ENCODE measurements at regions not wholly inside any gene's neighbourhood (a gene's known extent, or its start where the extent isn't known, plus 50 kb on each side); places are given as distances from the start of the nearest gene placed in this dataset.

GRCh38 chr11:32511926-32512325, 71.7 kb upstream of the EIF3M start:
- H3K9me3 ChIP-seq = no peaks in the 10 kb centered on the region
- intact Hi-C loops (cut with DNase I) = no loop called here
- DNase-seq = no peak
- no peaks in the 10 kb centered on the region for H3K36me3 ChIP-seq (replicated peaks in 1 of 2; ENCODE audit: insufficient read depth in 1 of 2, low read depth in 2 of 2)
- no peaks in the 10 kb centered on the region for H3K4me1 ChIP-seq
- TF ChIP-seq, protein P1, sequence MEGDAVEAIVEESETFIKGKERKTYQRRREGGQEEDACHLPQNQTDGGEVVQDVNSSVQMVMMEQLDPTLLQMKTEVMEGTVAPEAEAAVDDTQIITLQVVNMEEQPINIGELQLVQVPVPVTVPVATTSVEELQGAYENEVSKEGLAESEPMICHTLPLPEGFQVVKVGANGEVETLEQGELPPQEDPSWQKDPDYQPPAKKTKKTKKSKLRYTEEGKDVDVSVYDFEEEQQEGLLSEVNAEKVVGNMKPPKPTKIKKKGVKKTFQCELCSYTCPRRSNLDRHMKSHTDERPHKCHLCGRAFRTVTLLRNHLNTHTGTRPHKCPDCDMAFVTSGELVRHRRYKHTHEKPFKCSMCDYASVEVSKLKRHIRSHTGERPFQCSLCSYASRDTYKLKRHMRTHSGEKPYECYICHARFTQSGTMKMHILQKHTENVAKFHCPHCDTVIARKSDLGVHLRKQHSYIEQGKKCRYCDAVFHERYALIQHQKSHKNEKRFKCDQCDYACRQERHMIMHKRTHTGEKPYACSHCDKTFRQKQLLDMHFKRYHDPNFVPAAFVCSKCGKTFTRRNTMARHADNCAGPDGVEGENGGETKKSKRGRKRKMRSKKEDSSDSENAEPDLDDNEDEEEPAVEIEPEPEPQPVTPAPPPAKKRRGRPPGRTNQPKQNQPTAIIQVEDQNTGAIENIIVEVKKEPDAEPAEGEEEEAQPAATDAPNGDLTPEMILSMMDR (IDR thresholded peaks at IDR 0.05) = no peak
- TF ChIP-seq POLR2A (IDR thresholded peaks at IDR 0.05) = no peak
- H3K27ac ChIP-seq = no peak overlapping the region
- no peak for ATAC-seq
- no peak overlapping the region for H3K4me3 ChIP-seq
- 48 to 50% methylated on average over 5 of the region's 5 CpGs for WGBS, 2 donors
- no peaks in the 10 kb centered on the region for H3K27me3 ChIP-seq

DNA sequence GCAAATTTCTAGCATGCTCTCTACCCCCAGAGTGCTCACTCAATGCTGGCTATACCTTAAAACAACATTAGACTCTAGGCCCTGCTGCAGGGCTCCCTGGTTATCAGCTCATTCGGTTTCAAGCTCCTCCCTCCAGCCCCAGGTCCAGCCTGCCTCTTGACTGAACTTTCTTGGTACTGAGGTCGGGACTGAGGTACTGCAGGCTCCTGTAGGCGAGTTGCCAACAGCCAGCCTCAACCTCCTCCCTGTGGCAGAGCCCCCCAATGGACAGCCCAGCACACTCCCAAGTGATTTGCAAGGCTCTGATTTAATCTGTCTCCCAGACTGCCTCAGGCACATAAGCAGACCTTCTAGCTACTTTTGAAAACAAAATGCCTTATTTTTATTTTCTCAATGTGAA, 73.6 kb upstream of the EIF3M start:
- 14 to 39% methylated on average over 1 to 3 of the region's 3 CpGs for WGBS, 2 donors
- no peak for DNase-seq

GRCh38 chr11:32508780-32509179, 73.4 kb upstream of the WT1 start:
- no peaks in the 10 kb centered on the region for H3K9me3 ChIP-seq
- no peak for DNase-seq
- WGBS, 2 donors = 59 to 67% methylated on average over 1 of the region's 1 CpG

More for the DNA sequence above, 73.6 kb upstream of the EIF3M start:
- no peak for ATAC-seq
- Histone ChIP-seq H3K27ac (no peak overlapping the region), H3K36me3 (replicated peaks in 1 of 2; ENCODE audit: insufficient read depth in 1 of 2, low read depth in 2 of 2) (no peaks in the 10 kb centered on the region), H3K9me3 (no peaks in the 10 kb centered on the region), H3K27me3 (no peaks in the 10 kb centered on the region), H3K4me3 (no peak overlapping the region), H3K4me1 (no peaks in the 10 kb centered on the region)
- TF ChIP-seq, protein P1 (IDR thresholded peaks at IDR 0.05) = no peak
- TF ChIP-seq POLR2A (IDR thresholded peaks at IDR 0.05) = no peak
- intact Hi-C loops (cut with DNase I) = no loop called here

GRCh38 chr11:32500001-32500400, 64.7 kb upstream of the WT1 start:
- no peaks in the 10 kb centered on the region for H3K36me3 ChIP-seq (replicated peaks in 1 of 2; ENCODE audit: insufficient read depth in 1 of 2, low read depth in 2 of 2)
- intact Hi-C loops (cut with DNase I) = no loop called here
- H3K27ac ChIP-seq = no peak overlapping the region
- H3K4me1 ChIP-seq = peaks cover 9% of the 10 kb centered on the region
- H3K4me3 ChIP-seq = no peak overlapping the region
- H3K27me3 ChIP-seq = no peaks in the 10 kb centered on the region
- 53 to 56% methylated on average over 5 of the region's 5 CpGs for WGBS, 2 donors
- peak in 2 of 4 donors; percentile 7 to 24 for DNase-seq
- ATAC-seq = no peak
- TF ChIP-seq POLR2A (IDR thresholded peaks at IDR 0.05) = no peak
- TF ChIP-seq, protein P1 (IDR thresholded peaks at IDR 0.05) = no peak
- H3K9me3 ChIP-seq = no peaks in the 10 kb centered on the region

More at GRCh38 chr11:32508780-32509179, 73.4 kb upstream of the WT1 start:
- no peaks in the 10 kb centered on the region for H3K4me1 ChIP-seq
- TF ChIP-seq POLR2A (IDR thresholded peaks at IDR 0.05) = no peak
- TF ChIP-seq, protein P1 (IDR thresholded peaks at IDR 0.05) = no peak
- H3K36me3 ChIP-seq (replicated peaks in 1 of 2; ENCODE audit: insufficient read depth in 1 of 2, low read depth in 2 of 2) = no peaks in the 10 kb centered on the region
- H3K27ac ChIP-seq = no peak overlapping the region
- intact Hi-C loops (cut with DNase I) = no loop called here
- H3K27me3 ChIP-seq = no peaks in the 10 kb centered on the region
- H3K4me3 ChIP-seq = no peak overlapping the region
- no peak for ATAC-seq

DNA sequence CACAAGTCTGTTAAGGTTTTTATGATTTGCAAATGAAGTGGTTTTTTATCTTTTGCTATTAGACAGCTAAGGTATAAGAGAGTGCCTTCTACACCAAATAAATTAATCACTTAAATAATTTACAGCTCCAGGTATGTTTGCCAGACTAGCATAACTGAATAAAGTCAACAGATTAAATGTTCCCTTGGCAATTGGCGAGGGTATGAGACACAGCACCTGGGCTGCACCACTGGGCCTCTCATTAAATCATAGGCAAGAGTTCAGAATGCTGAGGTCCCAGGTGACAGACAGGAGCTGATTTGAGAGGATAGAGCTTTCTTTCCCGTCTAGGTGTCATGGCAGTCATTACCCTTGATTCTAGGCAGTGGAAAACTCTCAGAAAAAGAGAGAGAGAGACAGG, 62.6 kb upstream of the WT1 start:
- TF ChIP-seq, protein P1 (IDR thresholded peaks at IDR 0.05) = no peak
- TF ChIP-seq POLR2A (IDR thresholded peaks at IDR 0.05) = no peak
- peak in 2 of 4 donors; percentile 14 to 17 for DNase-seq
- H3K9me3 ChIP-seq = no peaks in the 10 kb centered on the region
- no peaks in the 10 kb centered on the region for H3K36me3 ChIP-seq (replicated peaks in 1 of 2; ENCODE audit: insufficient read depth in 1 of 2, low read depth in 2 of 2)
- 15 to 19% methylated on average over 2 of the region's 2 CpGs for WGBS, 2 donors
- ATAC-seq = no peak
- H3K4me1 ChIP-seq = peaks cover 21% of the 10 kb centered on the region
- H3K4me3 ChIP-seq = no peak overlapping the region
- no peak overlapping the region for H3K27ac ChIP-seq
- intact Hi-C loops (cut with DNase I) = no loop called here
- H3K27me3 ChIP-seq = no peaks in the 10 kb centered on the region
